ENCODE measurements at regions not wholly inside any gene's neighbourhood (a gene's known extent, or its start where the extent isn't known, plus 50 kb on each side); places are given as distances from the start of the nearest gene placed in this dataset.
"Not testable (repeated sequence)": the region's sequence is repeated elsewhere in the genome, so short reads cannot be mapped to it uniquely, and the experiment has no call there.

GRCh38 chr7:76875760-76876159 is 156.4 kb downstream of the SPDYE17 start:
- H3K9me3 ChIP-seq; H3K4me1 ChIP-seq; H3K27ac ChIP-seq; H3K4me3 ChIP-seq; H3K36me3 ChIP-seq; DNase-seq; ATAC-seq; intact Hi-C loops (cut with DNase I); H3K27me3 ChIP-seq: not testable (repeated sequence)

DNA sequence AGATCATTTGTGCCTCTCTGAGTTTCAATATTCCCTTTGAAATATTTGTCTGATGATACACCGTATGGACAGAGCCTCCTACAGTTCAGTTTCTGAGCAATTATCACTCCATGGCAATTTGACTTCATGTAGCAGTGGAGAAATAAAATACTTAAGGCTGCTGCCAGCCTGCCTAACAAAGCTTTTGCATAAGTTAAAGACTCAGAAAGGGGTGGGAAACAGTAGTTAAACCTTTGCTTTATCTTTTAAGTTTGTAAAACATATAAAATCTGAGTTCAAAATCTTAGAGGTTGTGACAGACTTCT is 161.7 kb downstream of the SPDYE17 start:
- no CpG with 5 or more reads among the region's 1 CpG for WGBS (ENCODE audit: insufficient coverage, low coverage, low lambda C conversion rate, missing lambda C conversion rate)
- intact Hi-C loops (cut with DNase I); H3K27ac ChIP-seq; H3K9me3 ChIP-seq; DNase-seq; ATAC-seq; H3K36me3 ChIP-seq; H3K4me3 ChIP-seq; H3K4me1 ChIP-seq; H3K27me3 ChIP-seq: not testable (repeated sequence)

DNA sequence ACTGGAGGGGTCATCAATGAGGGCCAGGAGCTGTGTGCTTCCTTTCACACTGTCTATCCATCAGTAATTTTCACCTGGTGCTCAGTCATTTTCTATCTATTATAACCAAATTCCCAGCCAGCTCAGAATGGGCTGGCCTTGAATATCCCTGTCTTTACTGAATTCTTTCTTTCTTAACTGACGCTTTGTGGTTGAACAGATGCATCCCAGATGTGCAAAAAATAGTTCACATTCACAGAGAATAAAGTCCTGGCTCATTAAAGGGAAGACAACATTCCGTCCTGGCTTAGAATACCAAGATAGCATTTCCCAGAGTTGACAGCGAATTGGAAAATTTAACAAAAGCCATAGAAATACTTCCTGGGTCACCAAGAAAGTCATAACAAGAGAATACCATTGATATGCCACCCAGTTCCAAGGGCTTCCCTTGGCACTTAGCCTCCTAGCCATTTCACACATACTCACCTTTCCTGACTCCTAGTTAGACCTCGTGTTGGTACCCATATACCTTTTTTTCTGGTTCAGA is 164.7 kb downstream of the SPDYE17 start:
- H3K4me3 ChIP-seq; DNase-seq; H3K27ac ChIP-seq; intact Hi-C loops (cut with DNase I); H3K9me3 ChIP-seq; H3K27me3 ChIP-seq; H3K36me3 ChIP-seq; ATAC-seq; H3K4me1 ChIP-seq: not testable (repeated sequence)
- WGBS (ENCODE audit: insufficient coverage, low coverage, low lambda C conversion rate, missing lambda C conversion rate): 74% methylated on average over 3 of the region's 4 CpGs

GRCh38 chr7:76863150-76863773 is 168.9 kb downstream of the SPDYE17 start:
- DNase-seq; H3K4me1 ChIP-seq; H3K4me3 ChIP-seq; ATAC-seq; H3K9me3 ChIP-seq; H3K27me3 ChIP-seq; H3K36me3 ChIP-seq; intact Hi-C loops (cut with DNase I); H3K27ac ChIP-seq: not testable (repeated sequence)
- WGBS (ENCODE audit: insufficient coverage, low coverage, low lambda C conversion rate, missing lambda C conversion rate): 69% methylated on average over 1 of the region's 5 CpGs

DNA sequence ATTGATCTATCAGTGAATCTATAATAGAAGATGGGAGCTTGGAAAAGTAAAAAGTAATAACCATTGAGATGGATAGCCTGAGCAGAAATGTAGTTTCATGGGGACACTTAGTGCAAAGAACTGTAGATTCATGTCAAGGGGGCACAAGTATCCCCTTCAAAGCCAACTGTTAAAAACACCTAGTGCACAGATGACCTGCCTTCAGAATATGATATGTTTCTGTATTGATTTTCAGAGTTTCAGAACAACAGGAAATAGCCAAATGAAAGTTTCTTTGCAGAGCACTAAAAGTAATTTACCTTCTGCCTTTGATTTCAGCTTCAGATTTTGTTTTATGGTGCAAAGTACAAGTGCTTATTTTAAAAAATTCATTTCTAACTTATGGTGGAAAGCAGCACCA is 169.9 kb downstream of the SPDYE17 start:
- H3K27me3 ChIP-seq; H3K36me3 ChIP-seq; ATAC-seq; H3K9me3 ChIP-seq; H3K4me3 ChIP-seq; intact Hi-C loops (cut with DNase I); H3K4me1 ChIP-seq; DNase-seq; H3K27ac ChIP-seq: not testable (repeated sequence)

- DNase-seq; H3K36me3 ChIP-seq; intact Hi-C loops (cut with DNase I); H3K27ac ChIP-seq; H3K27me3 ChIP-seq; H3K9me3 ChIP-seq; H3K4me3 ChIP-seq; H3K4me1 ChIP-seq: not testable (repeated sequence)
- peak; percentile 81 to 93 (median 85) for ATAC-seq
- WGBS (ENCODE audit: insufficient coverage, low coverage, low lambda C conversion rate, missing lambda C conversion rate): 38% methylated on average over 5 of the region's 5 CpGs
These were observed 172.2 kb downstream of the SPDYE17 start for GRCh38 chr7:76859933-76860332.

- not testable (repeated sequence) for DNase-seq
These were observed 177.5 kb downstream of the SPDYE17 start for GRCh38 chr7:76854631-76855030.

GRCh38 chr7:76852787-76853584 is 179.2 kb downstream of the SPDYE17 start:
- H3K36me3 ChIP-seq; ATAC-seq; DNase-seq; intact Hi-C loops (cut with DNase I); H3K4me3 ChIP-seq; H3K9me3 ChIP-seq; H3K27ac ChIP-seq; H3K4me1 ChIP-seq; H3K27me3 ChIP-seq: not testable (repeated sequence)
- WGBS (ENCODE audit: insufficient coverage, low coverage, low lambda C conversion rate, missing lambda C conversion rate): 75% methylated on average over 5 of the region's 6 CpGs

More at GRCh38 chr7:76854631-76855030, 177.5 kb downstream of the SPDYE17 start:
- H3K27ac ChIP-seq; ATAC-seq; H3K4me1 ChIP-seq; H3K27me3 ChIP-seq; intact Hi-C loops (cut with DNase I); H3K9me3 ChIP-seq; H3K36me3 ChIP-seq; H3K4me3 ChIP-seq: not testable (repeated sequence)

DNA sequence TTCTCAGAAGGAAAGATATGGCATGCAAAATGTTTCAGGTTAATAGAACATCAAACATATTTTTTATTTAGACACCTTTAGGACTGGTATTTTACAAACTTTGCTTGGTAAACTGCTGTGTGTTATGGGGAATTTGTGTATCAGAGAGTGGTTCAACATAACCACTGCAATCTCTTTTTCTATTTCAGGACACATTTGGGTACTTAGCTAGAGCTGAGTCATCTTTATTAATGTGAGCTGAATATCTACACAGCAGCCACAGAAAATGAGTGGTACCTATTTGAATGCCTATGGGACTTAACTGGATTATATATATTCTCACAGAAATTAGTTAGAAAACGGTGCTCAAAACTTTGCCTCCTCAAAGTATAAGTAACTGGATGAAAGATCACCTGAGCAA is 179.8 kb downstream of the SPDYE17 start:
- H3K4me3 ChIP-seq; H3K27ac ChIP-seq; DNase-seq; H3K4me1 ChIP-seq; H3K9me3 ChIP-seq; ATAC-seq; intact Hi-C loops (cut with DNase I); H3K36me3 ChIP-seq; H3K27me3 ChIP-seq: not testable (repeated sequence)
- WGBS (ENCODE audit: insufficient coverage, low coverage, low lambda C conversion rate, missing lambda C conversion rate): no CpG with 5 or more reads among the region's 1 CpG

DNA sequence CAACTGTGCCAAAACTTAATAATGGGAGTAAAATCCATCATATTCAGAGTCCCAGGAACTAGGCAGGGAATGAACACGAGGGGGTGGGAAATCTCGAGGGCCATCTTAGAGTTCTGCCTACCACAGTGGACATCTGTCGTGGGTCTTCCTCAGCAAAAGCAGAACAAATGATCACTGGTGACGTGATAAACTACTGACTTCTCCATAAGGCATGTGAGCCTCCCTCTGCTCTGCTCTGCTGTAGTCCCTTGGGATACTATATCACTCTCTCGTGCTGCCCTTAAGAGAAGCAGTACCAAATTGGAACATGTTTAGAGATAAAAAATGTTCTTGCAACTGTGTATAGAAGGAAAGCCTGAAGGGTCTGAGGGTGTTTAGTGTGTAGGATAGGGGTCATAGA is 180.5 kb downstream of the SPDYE17 start:
- H3K27ac ChIP-seq; H3K4me3 ChIP-seq; H3K36me3 ChIP-seq; intact Hi-C loops (cut with DNase I); ATAC-seq; H3K27me3 ChIP-seq; DNase-seq; H3K4me1 ChIP-seq; H3K9me3 ChIP-seq: not testable (repeated sequence)
- WGBS (ENCODE audit: insufficient coverage, low coverage, low lambda C conversion rate, missing lambda C conversion rate): 72% methylated on average over 3 of the region's 5 CpGs

GRCh38 chr7:76849887-76850563 is 182.1 kb downstream of the SPDYE17 start:
- H3K9me3 ChIP-seq; H3K27ac ChIP-seq; H3K27me3 ChIP-seq; DNase-seq; intact Hi-C loops (cut with DNase I); H3K4me3 ChIP-seq; H3K36me3 ChIP-seq; H3K4me1 ChIP-seq: not testable (repeated sequence)
- WGBS (ENCODE audit: insufficient coverage, low coverage, low lambda C conversion rate, missing lambda C conversion rate): 61% methylated on average over 2 of the region's 2 CpGs
- ATAC-seq: peak in 3 of 4 donors; percentile 47 to 76 (median 61)

All from right lobe of liver (tissue), 6 donors.